Endothelial cell of umbilical vein (primary cell): ENCODE measurements at regions not wholly inside any gene's neighbourhood (a gene's known extent, or its start where the extent isn't known, plus 50 kb on each side); places are given as distances from the start of the nearest gene placed in this dataset.

Experiments used
- BruUV-seq: library from RNA; stranded (reverse); fragments of 400-500 nt; replicated peaks from 2 replicates; lab custom pipeline; 2021; lab: Mats Ljungman, UMichigan
- CTCF ChIA-PET: fragments of 300-600, 350-600 bp; sonication (Branson Sonifier 250); formaldehyde crosslinking; loops from one replicate; lab custom pipeline; 2021; ENCODE audit warnings: antibody characterized with exemption, inconsistent platforms; lab: Charles Lee
- POLR2A ChIA-PET: fragments of 300-600, 350-600 bp; sonication (Branson Sonifier 250); formaldehyde crosslinking; loops from one replicate; lab custom pipeline; 2021; ENCODE audit warnings: antibody characterized with exemption, inconsistent platforms; lab: Charles Lee
- DNase-seq: peaks from one replicate; pipeline ENCODE4 v3.0.0-alpha.2; 2011; ENCODE audit warnings: low read depth, low spot score
- FAIRE-seq: peaks from 2 replicates; lab custom pipeline; 2011; peaks lifted over from hg19 to GRCh38; lab: Jason Lieb, UNC
- H2AFZ ChIP-seq: 2 replicates; pipeline ENCODE4 v1.6.0; 2012; ENCODE audit warnings: low read depth, low read length, control low read depth, inconsistent platforms
- H3K27ac ChIP-seq: 2 replicates; pipeline ENCODE4 v1.5.1; 2011; ENCODE audit warnings: low read depth, mild to moderate bottlenecking, control low read depth, low read length, moderate library complexity; ENCODE audit not compliant: insufficient read depth
- H3K27me3 ChIP-seq, 2 experiments: 2 replicates each; pipeline versions ENCODE4 v1.6.0 to v1.6.1; 2011; ENCODE audit warnings: low read length in 2 of 2, mixed read lengths in 1 of 2; ENCODE audit not compliant: control insufficient read depth in 2 of 2, insufficient read depth in 2 of 2
- H3K36me3 ChIP-seq, 2 experiments: 2 replicates in 1 of 2; 3 replicates in 1 of 2; pipeline ENCODE4 v1.5.1; 2011; ENCODE audit warnings: low read length in 2 of 2, mild to moderate bottlenecking in 1 of 2, moderate library complexity in 1 of 2; ENCODE audit not compliant: control insufficient read depth in 2 of 2, insufficient read depth in 2 of 2; ENCODE audit errors: extremely low read depth in 1 of 2
- H3K4me1 ChIP-seq: 3 replicates; pipeline ENCODE4 v1.5.1; 2011; ENCODE audit warnings: mild to moderate bottlenecking, low read length; ENCODE audit not compliant: control insufficient read depth, insufficient read depth; ENCODE audit errors: extremely low read depth
- H3K4me2 ChIP-seq: 2 replicates; pipeline ENCODE4 v1.6.1; 2011; ENCODE audit warnings: low read length, control low read depth, mixed read lengths; ENCODE audit not compliant: insufficient read depth
- H3K4me3 ChIP-seq, 3 experiments: fragments of 200-600 bp in 1 of 3; sonication (generic), shearing (Covaris generic) in 1 of 3; replicated peaks in 1 of 3; 2 replicates each; pipeline ENCODE4 v1.5.1; 2011 to 2016; ENCODE audit warnings: control low read depth in 3 of 3, low read length in 3 of 3, mild to moderate bottlenecking in 2 of 3, inconsistent platforms in 1 of 3, low read depth in 1 of 3, moderate library complexity in 1 of 3; ENCODE audit not compliant: insufficient read depth in 1 of 3
- H3K79me2 ChIP-seq: 2 replicates; pipeline ENCODE4 v1.6.0; 2012; ENCODE audit warnings: low read length, inconsistent platforms; ENCODE audit not compliant: control insufficient read depth, insufficient read depth
- H3K9ac ChIP-seq: replicated peaks from 2 replicates; pipeline ENCODE3; 2011; ENCODE audit warnings: low read length, control low read depth; ENCODE audit not compliant: insufficient read depth; ENCODE audit errors: extremely low read depth
- H3K9me1 ChIP-seq: replicated peaks from 3 replicates; pipeline ENCODE4 v1.6.0; 2011; ENCODE audit warnings: mild to moderate bottlenecking, low read length; ENCODE audit not compliant: control insufficient read depth, insufficient read depth; ENCODE audit errors: extremely low read depth
- H3K9me3 ChIP-seq: replicated peaks from 2 replicates; pipeline ENCODE4 v1.5.1; 2012; ENCODE audit warnings: low read length, inconsistent platforms; ENCODE audit not compliant: control insufficient read depth, insufficient read depth
- H4K20me1 ChIP-seq: replicated peaks from 2 replicates; pipeline ENCODE3; 2011; ENCODE audit warnings: mild to moderate bottlenecking, low read length; ENCODE audit not compliant: control insufficient read depth, insufficient read depth; ENCODE audit errors: extremely low read depth
- EZH2 ChIP-seq: IDR thresholded peaks from 2 replicates; pipeline ENCODE4 v1.6.1; 2012; ENCODE audit warnings: borderline replicate concordance, low read depth, mild to moderate bottlenecking, moderate library complexity, low read length, inconsistent platforms; ENCODE audit not compliant: severe bottlenecking
- FOS ChIP-seq: IDR thresholded peaks from 2 replicates; pipeline ENCODE4 v1.6.1; 2011; ENCODE audit warnings: mild to moderate bottlenecking, low read length, moderate library complexity, borderline replicate concordance; ENCODE audit not compliant: insufficient read depth
- GATA2 ChIP-seq: IDR thresholded peaks from 2 replicates; pipeline ENCODE4 v1.7.0; 2011; ENCODE audit warnings: low read depth, mild to moderate bottlenecking, moderate library complexity, mixed read lengths, low read length; ENCODE audit not compliant: insufficient read length, insufficient read depth
- JUN ChIP-seq: IDR thresholded peaks from 2 replicates; pipeline ENCODE4 v1.6.1; 2011; ENCODE audit warnings: borderline replicate concordance, low read depth; ENCODE audit not compliant: insufficient read length, insufficient read depth
- POLR2A ChIP-seq: IDR thresholded peaks from 2 replicates; pipeline ENCODE4 v1.6.1; 2012; ENCODE audit warnings: low read depth, mild to moderate bottlenecking, control low read depth, low read length
- dilution Hi-C: fragments of 300-500 bp; cut with MboI; formaldehyde crosslinking; loops from one replicate; pipeline ENCODE4 v1.15.0; 2019; ENCODE audit warnings: low sequenced_read_pairs; ENCODE audit not compliant: extremely low pct_ligation_motif_present
- intact Hi-C: fragments of 100-400 bp; cut with micrococcal nuclease; formaldehyde crosslinking; loops from one replicate; pipeline ENCODE4 v1.10.0; 2022
- TF ChIP-seq, protein P1 (sequence below), 2 donors: IDR thresholded peaks; 1 replicate in 1 of 2; 2 replicates in 1 of 2; pipeline ENCODE4 v1.5.1; 2011; ENCODE audit warnings: low read length in 2 of 2, mild to moderate bottlenecking in 2 of 2, moderate library complexity in 2 of 2, control low read depth in 1 of 2, inconsistent platforms in 1 of 2, low read depth in 1 of 2; ENCODE audit not compliant: insufficient read depth in 1 of 2; ENCODE audit errors: extremely low read depth in 1 of 2

DNA sequence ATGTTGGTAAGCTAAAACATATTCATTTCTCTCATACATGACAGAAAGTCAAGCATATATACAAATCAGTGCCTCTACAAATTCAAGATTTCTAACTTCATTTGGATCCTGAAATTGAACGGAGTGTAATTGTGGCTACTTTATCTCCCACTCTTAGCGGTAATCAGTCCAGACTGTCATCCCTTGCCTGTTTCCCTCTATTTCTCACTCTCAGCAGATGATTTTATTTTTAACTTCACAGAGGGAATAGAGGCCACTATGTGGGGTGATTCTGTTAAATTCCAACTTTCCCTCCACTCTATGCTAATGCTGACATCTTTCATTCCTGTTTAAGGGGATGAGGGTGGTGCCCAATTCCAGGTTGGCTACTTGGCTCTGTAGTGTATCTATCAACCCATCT lies 153.8 kb upstream of the KCNN2 start:
- no peak overlapping the region for H3K4me2 ChIP-seq
- no peak for FAIRE-seq
- no peak overlapping the region for H3K9ac ChIP-seq
- no peaks in the 10 kb centered on the region for H3K9me1 ChIP-seq
- dilution Hi-C loops (no loop called here), intact Hi-C loops (no loop called here)
- no peaks in the 10 kb centered on the region for H3K79me2 ChIP-seq
- H4K20me1 ChIP-seq: no peaks in the 10 kb centered on the region
- ChIA-PET POLR2A (no interaction called here), CTCF (no interaction called here)
- no peak overlapping the region for H3K27ac ChIP-seq
- no peaks in the 10 kb centered on the region for H3K36me3 ChIP-seq
- no peak overlapping the region for H3K4me3 ChIP-seq
- no TSS peak for BruUV-seq
- H2AFZ ChIP-seq: no peak overlapping the region
- no peaks in the 10 kb centered on the region for H3K9me3 ChIP-seq
- TF ChIP-seq POLR2A: no peak
- H3K4me1 ChIP-seq: no peaks in the 10 kb centered on the region
- no peak for DNase-seq
- peaks cover 0 to 5% of the 10 kb centered on the region in 2 experiments for H3K27me3 ChIP-seq

GRCh38 chr5:114208588-114208987 lies 153.3 kb upstream of the KCNN2 start:
- Histone ChIP-seq H3K4me1 (no peaks in the 10 kb centered on the region), H4K20me1 (no peaks in the 10 kb centered on the region), H3K27ac (no peak overlapping the region), H3K79me2 (no peaks in the 10 kb centered on the region), H3K4me2 (no peak overlapping the region), H2AFZ (no peak overlapping the region), H3K4me3 (no peak overlapping the region), H3K27me3 (peaks cover 0 to 5% of the 10 kb centered on the region in 2 experiments), H3K9me3 (no peaks in the 10 kb centered on the region), H3K9ac (no peak overlapping the region), H3K36me3 (no peaks in the 10 kb centered on the region), H3K9me1 (no peaks in the 10 kb centered on the region)
- FAIRE-seq (no peak), DNase-seq (no peak)
- BruUV-seq: no TSS peak
- intact Hi-C loops: no loop called here
- ChIA-PET CTCF (no interaction called here), POLR2A (no interaction called here)
- TF ChIP-seq JUN: no peak
- no peak for TF ChIP-seq EZH2
- no peak for TF ChIP-seq POLR2A
- TF ChIP-seq, protein P1, sequence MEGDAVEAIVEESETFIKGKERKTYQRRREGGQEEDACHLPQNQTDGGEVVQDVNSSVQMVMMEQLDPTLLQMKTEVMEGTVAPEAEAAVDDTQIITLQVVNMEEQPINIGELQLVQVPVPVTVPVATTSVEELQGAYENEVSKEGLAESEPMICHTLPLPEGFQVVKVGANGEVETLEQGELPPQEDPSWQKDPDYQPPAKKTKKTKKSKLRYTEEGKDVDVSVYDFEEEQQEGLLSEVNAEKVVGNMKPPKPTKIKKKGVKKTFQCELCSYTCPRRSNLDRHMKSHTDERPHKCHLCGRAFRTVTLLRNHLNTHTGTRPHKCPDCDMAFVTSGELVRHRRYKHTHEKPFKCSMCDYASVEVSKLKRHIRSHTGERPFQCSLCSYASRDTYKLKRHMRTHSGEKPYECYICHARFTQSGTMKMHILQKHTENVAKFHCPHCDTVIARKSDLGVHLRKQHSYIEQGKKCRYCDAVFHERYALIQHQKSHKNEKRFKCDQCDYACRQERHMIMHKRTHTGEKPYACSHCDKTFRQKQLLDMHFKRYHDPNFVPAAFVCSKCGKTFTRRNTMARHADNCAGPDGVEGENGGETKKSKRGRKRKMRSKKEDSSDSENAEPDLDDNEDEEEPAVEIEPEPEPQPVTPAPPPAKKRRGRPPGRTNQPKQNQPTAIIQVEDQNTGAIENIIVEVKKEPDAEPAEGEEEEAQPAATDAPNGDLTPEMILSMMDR (IDR thresholded peaks at IDR 0.05; ENCODE audit: extremely low read depth in 1 of 2, insufficient read depth in 1 of 2, low read depth in 1 of 2, low read length in 2 of 2): no peak
- TF ChIP-seq FOS: no peak
- no peak for TF ChIP-seq GATA2
- dilution Hi-C loops: no loop called here
